GM12873 (cell line): ENCODE measurements at regions not wholly inside any gene's neighbourhood (a gene's known extent, or its start where the extent isn't known, plus 50 kb on each side); places are given as distances from the start of the nearest gene placed in this dataset.

Experiments
- TF ChIP-seq, protein P1 (sequence below): IDR thresholded peaks from 2 replicates; pipeline ENCODE4 v1.5.1; 2012; ENCODE audit warnings: low read depth, mild to moderate bottlenecking, moderate library complexity, low read length, control low read depth; ENCODE audit not compliant: insufficient read depth; ENCODE audit errors: missing control alignments

DNA sequence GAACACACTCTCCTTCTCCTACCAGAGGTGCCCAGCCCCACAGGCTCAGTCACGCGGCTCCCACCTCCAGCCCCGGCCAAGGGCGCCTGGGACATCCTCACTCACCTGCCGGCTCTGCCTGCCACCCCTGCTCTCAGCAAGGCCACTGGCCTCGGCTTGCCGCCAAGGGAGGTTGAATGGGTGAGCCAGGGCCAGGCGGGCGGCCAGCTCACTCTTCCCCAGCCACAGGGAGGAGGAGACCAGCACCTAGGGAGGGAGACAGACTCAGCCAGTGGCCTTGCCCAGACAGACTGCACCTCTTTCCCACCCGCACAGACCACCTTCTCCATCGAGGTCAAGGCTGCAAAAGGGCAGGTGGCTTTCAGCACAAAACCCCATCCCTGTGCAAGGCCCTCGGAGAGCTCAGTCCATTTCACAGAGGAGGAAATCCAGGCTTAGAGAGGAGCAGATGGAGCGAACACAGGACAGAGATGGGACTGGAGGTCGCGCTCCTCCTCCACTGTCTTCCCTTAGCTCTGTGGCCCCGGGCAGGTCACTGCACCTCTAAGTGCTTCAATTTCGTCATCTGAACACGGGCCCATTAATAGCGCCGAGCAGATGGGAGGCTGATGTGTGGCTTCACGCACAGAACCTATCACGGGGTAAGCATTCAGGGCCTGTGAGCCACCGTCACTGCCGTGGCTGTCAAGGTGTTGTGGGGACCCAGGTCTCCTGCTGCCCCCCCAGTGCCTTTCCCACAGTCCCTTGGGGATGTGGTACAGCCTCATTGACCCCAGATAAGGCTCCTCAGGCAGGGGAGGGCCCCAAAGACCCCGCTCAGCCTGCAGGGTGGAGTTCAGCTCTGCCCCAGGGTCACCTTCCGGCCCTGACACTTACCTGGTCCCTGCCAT lies 56.1 kb downstream of the RMI2 start:
- TF ChIP-seq, protein P1, sequence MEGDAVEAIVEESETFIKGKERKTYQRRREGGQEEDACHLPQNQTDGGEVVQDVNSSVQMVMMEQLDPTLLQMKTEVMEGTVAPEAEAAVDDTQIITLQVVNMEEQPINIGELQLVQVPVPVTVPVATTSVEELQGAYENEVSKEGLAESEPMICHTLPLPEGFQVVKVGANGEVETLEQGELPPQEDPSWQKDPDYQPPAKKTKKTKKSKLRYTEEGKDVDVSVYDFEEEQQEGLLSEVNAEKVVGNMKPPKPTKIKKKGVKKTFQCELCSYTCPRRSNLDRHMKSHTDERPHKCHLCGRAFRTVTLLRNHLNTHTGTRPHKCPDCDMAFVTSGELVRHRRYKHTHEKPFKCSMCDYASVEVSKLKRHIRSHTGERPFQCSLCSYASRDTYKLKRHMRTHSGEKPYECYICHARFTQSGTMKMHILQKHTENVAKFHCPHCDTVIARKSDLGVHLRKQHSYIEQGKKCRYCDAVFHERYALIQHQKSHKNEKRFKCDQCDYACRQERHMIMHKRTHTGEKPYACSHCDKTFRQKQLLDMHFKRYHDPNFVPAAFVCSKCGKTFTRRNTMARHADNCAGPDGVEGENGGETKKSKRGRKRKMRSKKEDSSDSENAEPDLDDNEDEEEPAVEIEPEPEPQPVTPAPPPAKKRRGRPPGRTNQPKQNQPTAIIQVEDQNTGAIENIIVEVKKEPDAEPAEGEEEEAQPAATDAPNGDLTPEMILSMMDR = no peak

DNA sequence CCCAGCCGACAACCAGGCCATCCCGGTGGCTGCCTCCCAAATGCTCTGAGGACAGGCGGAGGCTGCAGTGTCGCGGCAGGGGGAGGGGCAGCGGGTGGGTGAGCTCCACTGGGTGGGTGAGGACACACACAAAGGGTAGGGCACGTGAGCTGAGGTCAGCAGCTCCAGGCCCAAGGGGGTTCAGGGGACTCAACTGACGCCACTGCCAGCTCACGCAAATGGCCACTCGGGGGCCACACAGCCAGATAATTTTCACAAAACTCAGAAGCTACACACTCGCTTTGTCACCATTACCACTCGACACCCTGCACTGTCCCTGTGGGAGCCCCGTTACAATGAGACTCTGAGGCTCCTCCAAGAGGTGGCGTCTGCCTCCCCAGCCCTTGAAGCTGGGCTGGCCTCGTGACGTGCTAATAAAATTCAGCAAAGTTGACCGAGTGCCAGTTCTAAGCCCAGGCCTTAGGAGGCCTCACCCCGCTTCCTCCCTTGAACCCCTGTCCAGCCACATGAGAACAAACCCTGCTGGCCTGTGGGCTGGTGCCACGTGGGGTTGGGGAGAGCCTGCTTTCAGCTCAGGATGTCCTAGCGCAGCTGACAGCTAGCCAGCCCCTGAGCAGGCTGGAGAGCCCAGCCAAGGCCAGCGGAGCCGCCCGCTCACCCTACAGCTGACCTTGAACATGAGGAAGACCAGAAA lies 56.9 kb downstream of the RMI2 start:
- TF ChIP-seq, protein P1 = no peak

DNA sequence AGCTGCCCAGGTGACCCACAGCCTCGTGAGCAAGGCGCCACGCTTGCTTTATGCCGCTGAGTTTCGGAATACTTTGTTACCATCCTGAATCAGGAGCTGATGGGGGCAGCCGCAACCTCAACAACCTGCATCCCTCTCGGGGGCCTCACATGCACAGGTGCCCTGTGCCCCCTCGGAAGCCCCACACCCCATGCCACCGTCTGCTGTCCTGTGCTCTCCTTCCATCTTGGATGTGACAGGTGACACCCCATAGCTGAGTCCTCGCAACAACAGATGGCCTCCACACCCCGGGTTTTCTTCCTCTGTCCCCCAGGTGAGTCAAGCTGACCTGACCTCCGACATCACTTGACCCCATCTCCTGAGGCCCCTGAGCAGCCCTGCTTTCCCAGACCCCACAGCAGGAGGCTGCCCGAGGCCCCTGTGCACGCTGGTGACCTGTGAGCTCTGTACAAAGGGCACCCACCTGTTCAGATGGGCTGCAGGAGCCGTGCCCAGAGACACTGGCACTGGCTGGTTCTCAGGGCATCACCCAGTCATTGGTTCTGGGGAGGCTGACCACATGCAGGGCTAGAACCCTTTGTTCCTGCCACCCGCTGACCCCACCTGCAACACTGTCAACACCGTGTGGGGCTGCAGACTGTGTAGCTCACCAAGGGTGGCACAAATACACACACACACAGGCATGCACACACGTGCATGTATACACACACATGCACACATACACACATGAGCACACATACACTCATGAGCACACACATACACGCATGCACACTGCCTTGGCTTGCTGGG lies 57.7 kb downstream of the RMI2 start:
- TF ChIP-seq, protein P1 = no peak

DNA sequence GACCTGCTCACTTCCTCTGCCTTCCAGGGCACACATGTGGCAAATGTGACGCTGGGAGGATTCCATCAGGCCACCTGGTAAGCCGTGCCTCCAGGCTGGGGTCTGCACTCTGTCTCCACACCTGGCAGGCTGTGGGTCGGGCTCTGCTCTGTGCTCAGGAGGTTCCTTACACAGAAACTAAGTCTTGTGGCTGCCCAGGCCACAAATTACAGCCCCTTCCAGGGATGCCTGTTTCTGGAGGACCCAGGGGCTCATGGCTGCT lies 58.2 kb downstream of the RMI2 start:
- TF ChIP-seq, protein P1 = no peak

DNA sequence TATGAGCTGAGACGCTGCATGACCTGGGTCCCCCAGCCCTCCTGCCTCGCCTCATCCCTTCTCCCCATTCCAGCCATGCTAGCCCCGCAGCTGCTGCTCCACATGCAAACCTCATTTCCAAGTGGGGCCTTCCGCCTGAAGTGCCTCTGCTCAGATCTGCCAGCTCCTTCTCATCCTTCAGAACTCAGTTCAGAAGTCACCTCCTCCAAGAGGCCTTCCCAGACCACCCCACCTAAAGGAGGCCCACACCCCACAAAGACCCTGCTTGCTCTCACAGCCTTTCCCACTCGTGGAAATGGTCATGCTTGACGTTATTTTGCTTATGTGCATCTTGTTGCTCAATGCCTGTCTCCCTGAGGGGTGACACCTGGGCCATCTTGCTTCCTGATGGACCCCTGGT lies 58.7 kb downstream of the RMI2 start:
- TF ChIP-seq, protein P1 = no peak

DNA sequence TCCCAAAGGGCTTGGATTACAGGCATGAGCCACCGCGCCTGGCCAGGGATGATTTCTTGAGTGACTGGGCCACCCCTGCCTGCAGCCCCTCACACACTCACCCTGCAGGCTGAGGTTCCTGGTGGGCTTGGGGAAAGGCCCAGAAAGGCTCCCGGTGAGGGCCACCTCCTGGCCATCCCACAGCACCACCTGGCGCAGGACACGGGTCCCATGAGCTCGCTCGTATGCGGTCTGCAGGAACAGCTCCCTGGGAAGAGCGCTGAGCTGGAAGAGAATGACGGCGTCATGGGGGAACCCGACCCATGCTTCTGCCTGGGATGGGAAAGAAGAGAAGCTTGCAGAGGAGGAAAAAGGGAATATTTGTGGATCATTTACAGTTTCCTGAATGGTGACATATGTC lies 59.3 kb downstream of the RMI2 start:
- TF ChIP-seq, protein P1 = no peak
